ENCODE measurements at regions not wholly inside any gene's neighbourhood (a gene's known extent, or its start where the extent isn't known, plus 50 kb on each side); places are given as distances from the start of the nearest gene placed in this dataset.

DNA sequence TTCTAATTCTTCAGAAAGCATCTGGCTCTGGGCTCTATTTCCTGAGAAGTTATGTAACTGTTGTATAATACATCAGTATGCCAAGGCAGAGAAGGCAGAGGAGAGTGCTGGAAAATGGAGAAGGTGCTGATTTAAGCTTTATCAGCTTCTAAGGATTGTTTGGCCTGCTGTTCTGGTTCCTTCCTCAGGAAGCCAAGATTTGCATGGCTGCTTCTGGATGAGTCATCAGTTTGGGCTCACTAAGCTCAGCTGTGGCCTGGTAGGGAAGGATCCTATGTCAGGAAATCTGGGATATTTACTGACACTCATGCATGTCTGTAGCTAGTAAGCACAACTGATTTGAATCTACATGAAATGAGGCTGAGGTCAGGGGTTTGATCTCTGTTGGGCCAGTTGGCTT lies 73.2 kb upstream of the ADGRL4 start:
- TF ChIP-seq, protein P1, sequence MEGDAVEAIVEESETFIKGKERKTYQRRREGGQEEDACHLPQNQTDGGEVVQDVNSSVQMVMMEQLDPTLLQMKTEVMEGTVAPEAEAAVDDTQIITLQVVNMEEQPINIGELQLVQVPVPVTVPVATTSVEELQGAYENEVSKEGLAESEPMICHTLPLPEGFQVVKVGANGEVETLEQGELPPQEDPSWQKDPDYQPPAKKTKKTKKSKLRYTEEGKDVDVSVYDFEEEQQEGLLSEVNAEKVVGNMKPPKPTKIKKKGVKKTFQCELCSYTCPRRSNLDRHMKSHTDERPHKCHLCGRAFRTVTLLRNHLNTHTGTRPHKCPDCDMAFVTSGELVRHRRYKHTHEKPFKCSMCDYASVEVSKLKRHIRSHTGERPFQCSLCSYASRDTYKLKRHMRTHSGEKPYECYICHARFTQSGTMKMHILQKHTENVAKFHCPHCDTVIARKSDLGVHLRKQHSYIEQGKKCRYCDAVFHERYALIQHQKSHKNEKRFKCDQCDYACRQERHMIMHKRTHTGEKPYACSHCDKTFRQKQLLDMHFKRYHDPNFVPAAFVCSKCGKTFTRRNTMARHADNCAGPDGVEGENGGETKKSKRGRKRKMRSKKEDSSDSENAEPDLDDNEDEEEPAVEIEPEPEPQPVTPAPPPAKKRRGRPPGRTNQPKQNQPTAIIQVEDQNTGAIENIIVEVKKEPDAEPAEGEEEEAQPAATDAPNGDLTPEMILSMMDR (conservative IDR thresholded peaks at IDR 0.05; ENCODE audit: low read depth, low read length): no peak
- TF ChIP-seq EZH2 (IDR thresholded peaks at IDR 0.05; ENCODE audit: borderline replicate concordance, low read depth, low read length, poor library complexity, severe bottlenecking): no peak

Measured in A673 (cell line).